Panc1 (cell line): ENCODE measurements at regions not wholly inside any gene's neighbourhood (a gene's known extent, or its start where the extent isn't known, plus 50 kb on each side); places are given as distances from the start of the nearest gene placed in this dataset.

Source experiments
- ATAC-seq: fragments of 200-7000 bp; cut with Tn5 transposase; 2 replicates; pipeline ENCODE4 v1.9.1; 2020; ENCODE audit warnings: mild to moderate bottlenecking, moderate library complexity
- BruUV-seq: library from RNA; stranded (reverse); fragments of 400-500 nt; replicated peaks from 2 replicates; lab custom pipeline; 2021; lab: Mats Ljungman, UMichigan
- CTCF ChIA-PET: fragments of 300-600 bp; sonication (Branson Sonifier 250); formaldehyde crosslinking; loops from one replicate; lab custom pipeline; 2022; ENCODE audit warnings: antibody characterized with exemption; lab: Charles Lee
- POLR2A ChIA-PET: fragments of 300-600 bp; sonication (Branson Sonifier 250); formaldehyde crosslinking; loops from one replicate; lab custom pipeline; 2022; ENCODE audit warnings: antibody characterized with exemption; lab: Charles Lee
- DNase-seq: peaks from one replicate; pipeline ENCODE4 v3.0.0-alpha.2; 2010; ENCODE audit warnings: low read depth, low spot score
- H3K27ac ChIP-seq: 2 replicates; pipeline ENCODE4 v1.5.1; 2011; ENCODE audit warnings: mild to moderate bottlenecking, low read length, inconsistent platforms
- H3K27me3 ChIP-seq: fragments of 200-500 bp; sonication (Bioruptor generic); 2 replicates; pipeline ENCODE4 v1.6.0; 2014; ENCODE audit warnings: low read length, inconsistent platforms; ENCODE audit not compliant: control insufficient read depth, insufficient read depth
- H3K36me3 ChIP-seq: fragments of 200-500 bp; sonication (Bioruptor generic); 2 replicates; pipeline ENCODE4 v1.5.1; 2014; ENCODE audit warnings: inconsistent platforms, mild to moderate bottlenecking, low read length, moderate library complexity; ENCODE audit not compliant: control insufficient read depth, insufficient read depth
- H3K4me1 ChIP-seq: 2 replicates; pipeline ENCODE4 v1.5.1; 2011; ENCODE audit warnings: inconsistent platforms, mild to moderate bottlenecking, low read length, moderate library complexity; ENCODE audit not compliant: control insufficient read depth, insufficient read depth
- H3K4me3 ChIP-seq, 2 experiments: 2 replicates each; pipeline ENCODE4 v1.5.1; 2011 to 2012; ENCODE audit warnings: low read depth in 2 of 2, low read length in 2 of 2, mild to moderate bottlenecking in 2 of 2, inconsistent platforms in 1 of 2, moderate library complexity in 1 of 2
- H3K9me3 ChIP-seq: fragments of 200-500 bp; sonication (Bioruptor generic); 2 replicates; pipeline ENCODE4 v1.5.1; 2014; ENCODE audit warnings: low read depth, mild to moderate bottlenecking, inconsistent platforms, low read length, moderate library complexity; ENCODE audit not compliant: control insufficient read depth, insufficient read depth
- CTCF ChIP-seq: fragments of 450-650 bp; IDR thresholded peaks from 2 replicates; pipeline ENCODE4 v1.5.1; 2017; ENCODE audit warnings: mild to moderate bottlenecking
- POLR2AphosphoS5 ChIP-seq: IDR thresholded peaks from 2 replicates; pipeline ENCODE4 v1.6.1; 2012; ENCODE audit warnings: mild to moderate bottlenecking, low read depth, low read length, moderate library complexity
- SIN3A ChIP-seq: IDR thresholded peaks from 2 replicates; pipeline ENCODE4 v1.6.1; 2012; ENCODE audit warnings: low read depth, mild to moderate bottlenecking, low read length, moderate library complexity, borderline replicate concordance; ENCODE audit not compliant: insufficient read depth
- TCF7L2 ChIP-seq: IDR thresholded peaks from 2 replicates; pipeline ENCODE4 v1.6.1; 2011; ENCODE audit warnings: mild to moderate bottlenecking, low read depth, low read length, inconsistent platforms
- in situ Hi-C: cut with HindIII; loops from 2 replicates; pipeline ENCODE4 v1.10.0; 2016; ENCODE audit warnings: low sequenced_read_pairs, low pct_unique_long_range_greater_than_20kb
- intact Hi-C: fragments of 100-400 bp; cut with micrococcal nuclease; formaldehyde crosslinking; loops from one replicate; pipeline ENCODE4 v1.10.0; 2022; ENCODE audit not compliant: unreplicated experiment
- TF ChIP-seq, protein P1 (sequence below), 2 experiments: IDR thresholded peaks; 2 replicates each; pipeline ENCODE4 v1.6.1; 2011 to 2012; ENCODE audit warnings: low read depth in 2 of 2, control low read depth in 1 of 2, low read length in 1 of 2, mild to moderate bottlenecking in 1 of 2, moderate library complexity in 1 of 2; ENCODE audit not compliant: insufficient read depth in 1 of 2

DNA sequence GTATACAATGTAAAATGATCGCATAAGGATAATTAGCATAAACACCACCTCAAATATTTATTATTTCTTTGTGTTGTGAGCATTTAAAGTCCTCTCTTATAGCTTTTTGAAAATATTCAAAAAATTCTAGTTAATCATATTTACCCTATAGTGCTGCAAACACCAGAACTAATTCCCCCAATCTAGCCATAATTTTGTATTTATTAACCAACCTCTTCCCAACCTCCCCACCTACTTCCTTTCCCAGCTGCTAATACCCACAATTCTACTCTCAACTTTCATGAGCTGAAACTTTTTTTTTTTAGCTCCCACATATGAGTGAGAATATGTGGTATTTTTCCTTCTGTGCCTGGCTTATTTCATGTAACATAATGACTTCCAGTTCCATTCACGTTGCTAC lies 317.8 kb upstream of the ATP10B start:
- no peaks in the 10 kb centered on the region for H3K27me3 ChIP-seq
- H3K27ac ChIP-seq: no peak overlapping the region
- POLR2A ChIA-PET: no interaction called here
- in situ Hi-C loops (no loop called here), intact Hi-C loops (no loop called here)
- TF ChIP-seq TCF7L2 (no peak), SIN3A (no peak), POLR2AphosphoS5 (no peak), CTCF (no peak)
- TF ChIP-seq, protein P1, sequence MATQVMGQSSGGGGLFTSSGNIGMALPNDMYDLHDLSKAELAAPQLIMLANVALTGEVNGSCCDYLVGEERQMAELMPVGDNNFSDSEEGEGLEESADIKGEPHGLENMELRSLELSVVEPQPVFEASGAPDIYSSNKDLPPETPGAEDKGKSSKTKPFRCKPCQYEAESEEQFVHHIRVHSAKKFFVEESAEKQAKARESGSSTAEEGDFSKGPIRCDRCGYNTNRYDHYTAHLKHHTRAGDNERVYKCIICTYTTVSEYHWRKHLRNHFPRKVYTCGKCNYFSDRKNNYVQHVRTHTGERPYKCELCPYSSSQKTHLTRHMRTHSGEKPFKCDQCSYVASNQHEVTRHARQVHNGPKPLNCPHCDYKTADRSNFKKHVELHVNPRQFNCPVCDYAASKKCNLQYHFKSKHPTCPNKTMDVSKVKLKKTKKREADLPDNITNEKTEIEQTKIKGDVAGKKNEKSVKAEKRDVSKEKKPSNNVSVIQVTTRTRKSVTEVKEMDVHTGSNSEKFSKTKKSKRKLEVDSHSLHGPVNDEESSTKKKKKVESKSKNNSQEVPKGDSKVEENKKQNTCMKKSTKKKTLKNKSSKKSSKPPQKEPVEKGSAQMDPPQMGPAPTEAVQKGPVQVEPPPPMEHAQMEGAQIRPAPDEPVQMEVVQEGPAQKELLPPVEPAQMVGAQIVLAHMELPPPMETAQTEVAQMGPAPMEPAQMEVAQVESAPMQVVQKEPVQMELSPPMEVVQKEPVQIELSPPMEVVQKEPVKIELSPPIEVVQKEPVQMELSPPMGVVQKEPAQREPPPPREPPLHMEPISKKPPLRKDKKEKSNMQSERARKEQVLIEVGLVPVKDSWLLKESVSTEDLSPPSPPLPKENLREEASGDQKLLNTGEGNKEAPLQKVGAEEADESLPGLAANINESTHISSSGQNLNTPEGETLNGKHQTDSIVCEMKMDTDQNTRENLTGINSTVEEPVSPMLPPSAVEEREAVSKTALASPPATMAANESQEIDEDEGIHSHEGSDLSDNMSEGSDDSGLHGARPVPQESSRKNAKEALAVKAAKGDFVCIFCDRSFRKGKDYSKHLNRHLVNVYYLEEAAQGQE (IDR thresholded peaks at IDR 0.05; ENCODE audit: insufficient read depth in 1 of 2, low read depth in 2 of 2, low read length in 1 of 2): no peak
- no peaks in the 10 kb centered on the region for H3K4me1 ChIP-seq
- DNase-seq: no peak
- no TSS peak for BruUV-seq
- no peak overlapping the region for H3K4me3 ChIP-seq
- no peaks in the 10 kb centered on the region for H3K9me3 ChIP-seq
- CTCF ChIA-PET: interaction anchor here (0.6 kb wide), 1 partner anchor 21 kb away, joined by 4 read pairs; no protein-coding TSS in a partner anchor
- ATAC-seq: no peak
- no peaks in the 10 kb centered on the region for H3K36me3 ChIP-seq

GRCh38 chr5:161167016-161167767 lies 315.2 kb upstream of the ATP10B start:
- DNase-seq: no peak
- ATAC-seq: no peak
- Histone ChIP-seq H3K4me3 (no peak overlapping the region), H3K4me1 (no peaks in the 10 kb centered on the region), H3K27me3 (no peaks in the 10 kb centered on the region), H3K36me3 (no peaks in the 10 kb centered on the region), H3K27ac (no peak overlapping the region), H3K9me3 (no peaks in the 10 kb centered on the region)
- intact Hi-C loops: no loop called here
- BruUV-seq: no TSS peak
- CTCF ChIA-PET: no interaction called here
- POLR2A ChIA-PET: interaction anchor here (0.7 kb wide), 1 partner anchor 9 kb away, joined by 5 read pairs; no protein-coding TSS in a partner anchor
- in situ Hi-C loops: no loop called here
- no peak for TF ChIP-seq TCF7L2
- TF ChIP-seq POLR2AphosphoS5: no peak
- no peak for TF ChIP-seq SIN3A
- TF ChIP-seq, protein P1 (IDR thresholded peaks at IDR 0.05; ENCODE audit: insufficient read depth in 1 of 2, low read depth in 2 of 2, low read length in 1 of 2): no peak
- TF ChIP-seq CTCF: no peak
